Body of pancreas (tissue), 4 donors: ENCODE measurements at regions not wholly inside any gene's neighbourhood (a gene's known extent, or its start where the extent isn't known, plus 50 kb on each side); places are given as distances from the start of the nearest gene placed in this dataset.
A peak's percentile ranks its signal among the peaks of the same experiment; 100 is the strongest.

Source experiments
- ATAC-seq: fragments of 150-250 bp; one replicate; pipeline ENCODE4 v1.9.1; 2016
- DNase-seq, 4 donors: peaks; one replicate each; pipeline ENCODE4 v3.0.0-alpha.2; 2019
- H3K27ac ChIP-seq, 4 donors: fragments of 200-600 bp; sonication (generic); 1 replicate in 3 of 4; 2 replicates in 1 of 4; pipeline versions ENCODE4 v1.5.1 to v1.6.1; 2016 to 2019; ENCODE audit warnings: mild to moderate bottlenecking in 1 of 4, mixed read lengths in 1 of 4, moderate library complexity in 1 of 4
- H3K27me3 ChIP-seq, 2 donors: fragments of 200-600 bp; sonication (generic); one replicate each; pipeline ENCODE4 v1.6.0; 2016; ENCODE audit warnings: mild to moderate bottlenecking in 1 of 2
- H3K36me3 ChIP-seq, 2 donors: fragments of 200-600 bp; sonication (generic); replicated peaks in 1 of 2; 2 replicates each; pipeline ENCODE4 v1.5.1; 2016; ENCODE audit warnings: low read depth in 2 of 2; ENCODE audit not compliant: insufficient read depth in 1 of 2
- H3K4me1 ChIP-seq: fragments of 200-600 bp; sonication (generic); one replicate; pipeline ENCODE4 v1.6.0; 2016
- H3K4me3 ChIP-seq, 2 donors: fragments of 200-600 bp; sonication (generic); 1 replicate in 1 of 2; 2 replicates in 1 of 2; pipeline ENCODE4 v1.5.1; 2016 to 2019
- H3K9me3 ChIP-seq, 3 donors: fragments of 200-600 bp; sonication (generic); 1 replicate in 2 of 3; 2 replicates in 1 of 3; pipeline ENCODE4 v1.5.1; 2016
- CTCF ChIP-seq, 7 experiments: fragments of 450-650 bp in 4 of 7; fragments of 200-600 bp in 3 of 7; sonication (generic) in 3 of 7; IDR thresholded peaks; one replicate each; pipeline ENCODE4 v1.5.1; 2016 to 2019; ENCODE audit warnings: antibody characterized with exemption in 7 of 7
- POLR2A ChIP-seq, 3 donors: fragments of 450-650 bp; IDR thresholded peaks; one replicate each; pipeline ENCODE4 v1.6.1; 2016; ENCODE audit warnings: antibody characterized with exemption in 3 of 3, mild to moderate bottlenecking in 2 of 3
- WGBS, 2 donors: methylation state at CpG; one replicate each; pipeline ENCODE4 v1.1.5; 2017; 5-methylcytosine and 5-hydroxymethylcytosine counted together
- intact Hi-C: fragments of 100-400 bp; cut with DNase I; formaldehyde crosslinking; loops from one replicate; pipeline ENCODE4 v1.15.1; 2023

DNA sequence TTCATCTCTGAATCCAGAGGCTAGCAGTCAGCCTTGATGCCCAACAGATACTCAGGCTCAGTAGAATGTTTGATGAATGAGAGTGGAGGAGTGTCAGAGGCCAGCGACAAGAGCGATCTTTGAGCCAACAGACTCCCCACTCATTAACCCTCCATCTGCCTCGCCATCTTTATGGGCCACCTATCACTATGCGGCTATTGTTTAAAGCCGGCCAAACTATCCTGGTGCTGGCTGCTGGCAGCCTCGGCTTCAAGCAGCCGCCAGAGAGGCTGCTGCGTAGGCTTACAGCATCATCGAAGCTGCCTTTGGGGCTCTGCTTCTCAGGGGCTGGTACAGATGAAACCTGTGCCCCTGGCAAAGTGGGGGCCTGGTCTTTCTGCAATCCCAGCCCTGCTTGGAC, 525.6 kb downstream of the INSC start:
- intact Hi-C loops = loop anchor here (10.0 kb wide), 1 partner anchor 974 kb away; no protein-coding TSS in a partner anchor

GRCh38 chr11:15641271-15642045, 526.7 kb downstream of the INSC start:
- DNase-seq = peak in 1 of 4 donors; percentile 7
- TF ChIP-seq CTCF (IDR thresholded peaks at IDR 0.05) = no peak
- no peak for TF ChIP-seq POLR2A (IDR thresholded peaks at IDR 0.05)
- ATAC-seq = peak; percentile 40
- Histone ChIP-seq H3K27ac (no peak overlapping the region), H3K4me1 (no peaks in the 10 kb centered on the region), H3K4me3 (no peak overlapping the region), H3K27me3 (no peaks in the 10 kb centered on the region), H3K9me3 (peaks cover 0 to 5% (median 0%) of the 10 kb centered on the region in 3 donors), H3K36me3 (no peaks in the 10 kb centered on the region)
- WGBS, 2 donors = 38 to 42% methylated on average over 9 of the region's 9 CpGs
- intact Hi-C loops = loop anchor here (10.0 kb wide), 1 partner anchor 973 kb away; no protein-coding TSS in a partner anchor

More for the DNA sequence above, 525.6 kb downstream of the INSC start:
- peaks cover 0 to 7% (median 0%) of the 10 kb centered on the region in 3 donors for H3K9me3 ChIP-seq
- no peak overlapping the region for H3K4me3 ChIP-seq
- WGBS, 2 donors = 76 to 77% methylated on average over 8 to 9 of the region's 9 CpGs
- H3K36me3 ChIP-seq = no peaks in the 10 kb centered on the region
- no peak overlapping the region for H3K27ac ChIP-seq
- no peaks in the 10 kb centered on the region for H3K27me3 ChIP-seq
- ATAC-seq (no peak), DNase-seq (no peak)
- no peaks in the 10 kb centered on the region for H3K4me1 ChIP-seq
- TF ChIP-seq CTCF (IDR thresholded peaks at IDR 0.05) (no peak), POLR2A (IDR thresholded peaks at IDR 0.05) (no peak)

GRCh38 chr11:15645201-15645600, 530.5 kb downstream of the INSC start:
- 88 to 89% methylated on average over 1 of the region's 1 CpG for WGBS, 2 donors
- intact Hi-C loops = loop anchor here (10.0 kb wide), 1 partner anchor 970 kb away; no protein-coding TSS in a partner anchor
- no peak for DNase-seq

GRCh38 chr11:15649371-15650104, 534.8 kb downstream of the INSC start:
- H3K9me3 ChIP-seq = no peaks in the 10 kb centered on the region
- ATAC-seq (no peak), DNase-seq (no peak)
- no peaks in the 10 kb centered on the region for H3K27me3 ChIP-seq
- no peaks in the 10 kb centered on the region for H3K36me3 ChIP-seq
- H3K27ac ChIP-seq = peak overlapping the region in 3 of 4 donors; percentile 89 to 92 (median 90)
- H3K4me1 ChIP-seq = peaks cover 13% of the 10 kb centered on the region
- 49 to 84% methylated on average over 6 to 13 of the region's 14 CpGs for WGBS, 2 donors
- no peak for TF ChIP-seq POLR2A (IDR thresholded peaks at IDR 0.05)
- TF ChIP-seq CTCF (IDR thresholded peaks at IDR 0.05) = no peak
- no peak overlapping the region for H3K4me3 ChIP-seq
- intact Hi-C loops = loop anchor here (10.0 kb wide), 1 partner anchor 965 kb away; no protein-coding TSS in a partner anchor

More at GRCh38 chr11:15645201-15645600, 530.5 kb downstream of the INSC start:
- peaks cover 4% of the 10 kb centered on the region for H3K4me1 ChIP-seq
- H3K27me3 ChIP-seq = no peaks in the 10 kb centered on the region
- no peaks in the 10 kb centered on the region for H3K36me3 ChIP-seq
- TF ChIP-seq POLR2A (IDR thresholded peaks at IDR 0.05) (no peak), CTCF (IDR thresholded peaks at IDR 0.05) (no peak)
- H3K27ac ChIP-seq = no peak overlapping the region
- H3K4me3 ChIP-seq = no peak overlapping the region
- ATAC-seq = no peak
- H3K9me3 ChIP-seq = no peaks in the 10 kb centered on the region
